HG03095 (cell line): ENCODE measurements at regions not wholly inside any gene's neighbourhood (a gene's known extent, or its start where the extent isn't known, plus 50 kb on each side); places are given as distances from the start of the nearest gene placed in this dataset.
A peak's percentile ranks its signal among the peaks of the same experiment; 100 is the strongest.

Experiments used
- ATAC-seq: cut with Tn5 transposase; IDR thresholded peaks from one replicate; pipeline ENCODE4 v1.9.1; 2021; ENCODE audit warnings: moderate library complexity; ENCODE audit not compliant: unreplicated experiment

DNA sequence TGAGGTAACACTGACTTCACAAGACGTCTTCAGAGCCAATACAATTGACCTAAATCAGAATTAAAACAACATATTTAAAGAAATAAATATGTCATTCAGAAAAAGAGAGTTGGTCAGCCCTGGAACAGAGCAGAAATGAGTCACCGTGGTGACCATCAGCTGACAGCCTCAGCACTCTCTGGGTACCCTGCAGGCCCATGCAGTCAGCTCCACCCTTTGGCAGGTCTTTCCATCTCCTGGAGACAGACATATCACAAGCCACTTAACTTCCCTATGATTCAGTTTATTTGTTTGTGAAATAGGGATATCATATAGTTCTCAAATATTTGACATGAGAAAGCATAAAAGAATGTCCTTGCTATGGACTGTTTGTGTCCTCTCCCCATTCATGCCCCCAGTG, 151.6 kb upstream of the MEF2C start:
- no peak for ATAC-seq

DNA sequence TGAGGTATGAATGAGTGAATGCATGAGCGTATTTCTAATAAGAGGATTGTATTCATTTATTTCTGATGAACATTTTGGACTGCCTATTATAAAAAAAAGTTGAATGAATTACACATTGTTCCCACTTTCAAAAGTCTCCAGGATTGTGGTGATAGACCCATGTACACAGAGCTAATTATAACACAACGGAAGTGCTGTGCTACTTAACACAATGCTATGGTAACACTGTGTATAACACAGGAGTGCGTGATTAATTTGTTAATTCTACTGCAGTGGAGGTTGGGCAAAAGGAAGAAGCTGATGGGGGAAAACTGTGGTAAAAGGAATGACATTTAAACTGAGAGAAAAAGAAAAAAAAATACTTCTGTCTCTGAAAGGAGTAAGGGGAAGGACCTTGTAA, 147.8 kb upstream of the MEF2C start:
- no peak for ATAC-seq

DNA sequence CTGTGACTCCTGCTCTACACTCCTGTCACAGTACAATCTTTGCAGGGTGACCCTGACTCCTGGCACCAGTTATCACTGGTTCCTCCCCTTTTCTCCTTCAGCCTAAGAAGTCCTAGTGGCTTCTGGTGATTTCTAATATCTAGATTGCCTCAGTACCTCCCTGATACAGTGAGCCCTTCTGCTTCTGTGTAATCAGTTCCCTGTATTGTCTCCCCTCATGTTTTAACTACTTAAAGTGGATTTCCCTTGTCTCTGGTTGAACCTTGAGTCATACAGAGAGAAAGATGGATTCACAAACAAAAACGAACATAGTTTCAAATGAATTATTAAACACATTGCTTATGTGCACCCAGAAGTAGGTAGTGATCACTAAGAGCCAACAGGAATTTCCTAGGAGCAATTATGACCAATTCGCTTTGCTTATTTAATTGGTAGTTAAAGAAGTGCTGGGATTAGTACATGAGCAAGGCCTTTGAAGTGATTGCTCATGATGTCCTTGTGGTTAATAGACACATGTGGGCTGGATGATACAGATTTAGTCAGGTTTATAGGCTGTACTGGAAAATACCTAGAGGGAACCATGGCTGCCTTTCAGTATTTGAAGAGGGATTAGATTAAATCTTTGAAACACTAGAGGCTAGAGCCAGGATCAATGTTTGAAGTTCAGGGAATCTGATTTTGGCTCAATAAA, 145.8 kb upstream of the MEF2C start:
- ATAC-seq: no peak

DNA sequence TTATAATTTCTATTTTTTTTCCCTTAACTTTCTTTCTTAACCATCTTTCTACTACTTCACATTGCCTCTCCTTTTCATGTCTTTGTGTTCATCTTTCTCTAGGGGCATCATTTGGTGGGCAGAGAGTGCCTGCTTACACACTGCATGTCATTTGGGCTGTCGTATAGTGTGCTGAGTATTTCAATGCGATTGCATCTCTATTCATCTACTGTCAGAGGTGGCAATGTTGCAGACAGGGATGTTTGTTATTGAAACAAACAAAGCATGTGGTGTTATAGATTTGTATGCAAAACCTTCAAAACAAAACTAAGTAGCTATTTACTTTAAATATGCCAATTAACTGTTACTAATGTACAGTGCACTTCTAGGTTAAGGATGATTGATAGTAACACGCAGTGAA, 141.1 kb upstream of the MEF2C start:
- ATAC-seq: no peak

DNA sequence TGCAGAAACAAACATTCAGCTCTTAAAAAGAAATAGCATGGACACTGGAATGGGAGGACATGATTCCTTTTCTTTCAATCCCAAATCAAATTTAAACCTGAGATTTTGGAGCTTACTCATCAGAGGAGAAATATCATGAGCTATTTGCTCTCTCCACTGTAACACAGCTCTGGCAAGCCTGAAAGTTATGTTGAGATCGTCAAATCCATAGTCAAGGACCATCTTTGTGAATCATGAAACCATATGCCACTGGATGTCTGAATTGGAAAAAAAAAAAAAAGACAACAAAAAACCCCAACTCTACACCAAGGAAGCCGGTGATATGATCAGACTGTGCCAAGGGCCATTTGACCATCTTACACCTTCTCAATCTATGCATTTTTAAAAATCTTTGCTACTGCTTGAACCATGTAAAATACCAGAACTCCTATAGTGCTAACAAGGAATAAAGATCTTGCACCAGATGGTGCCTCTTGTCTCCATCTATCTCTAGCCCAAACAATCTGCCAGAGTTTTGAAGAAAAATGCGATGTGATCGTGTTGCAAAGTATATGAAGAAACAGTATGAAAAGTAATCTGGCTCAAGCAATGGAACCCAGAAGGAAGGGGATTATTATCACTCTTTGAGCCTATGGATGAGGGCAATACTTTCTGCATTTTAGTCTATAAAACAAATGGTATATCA, 138.1 kb upstream of the MEF2C start:
- no peak for ATAC-seq

GRCh38 chr5:89016741-89017303, 133.8 kb upstream of the MEF2C start:
- no peak for ATAC-seq

DNA sequence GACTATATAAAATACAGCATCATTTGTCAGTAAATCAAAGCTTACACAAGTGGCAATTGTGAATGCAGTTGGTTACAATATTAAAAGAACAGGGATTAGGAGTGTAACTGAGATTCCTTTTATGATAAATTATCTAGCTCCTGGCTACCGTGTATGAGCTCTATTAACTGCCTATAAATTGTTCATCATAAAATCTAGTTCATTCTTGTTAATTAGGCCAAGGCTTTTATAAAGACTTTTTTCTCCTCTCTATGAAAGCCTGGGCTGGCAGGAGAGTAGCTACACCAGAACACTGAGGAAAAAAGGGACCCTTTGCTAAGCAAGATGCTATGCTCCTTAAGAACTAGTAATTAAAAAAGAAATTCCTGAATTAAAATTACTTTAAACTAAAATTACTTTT, 132.4 kb upstream of the MEF2C start:
- no peak for ATAC-seq

- ATAC-seq: no peak
Measured at GRCh38 chr5:89011778-89012711, 129.1 kb upstream of the MEF2C start.

- ATAC-seq: no peak
Measured at GRCh38 chr5:89010512-89010911, 127.5 kb upstream of the MEF2C start.

DNA sequence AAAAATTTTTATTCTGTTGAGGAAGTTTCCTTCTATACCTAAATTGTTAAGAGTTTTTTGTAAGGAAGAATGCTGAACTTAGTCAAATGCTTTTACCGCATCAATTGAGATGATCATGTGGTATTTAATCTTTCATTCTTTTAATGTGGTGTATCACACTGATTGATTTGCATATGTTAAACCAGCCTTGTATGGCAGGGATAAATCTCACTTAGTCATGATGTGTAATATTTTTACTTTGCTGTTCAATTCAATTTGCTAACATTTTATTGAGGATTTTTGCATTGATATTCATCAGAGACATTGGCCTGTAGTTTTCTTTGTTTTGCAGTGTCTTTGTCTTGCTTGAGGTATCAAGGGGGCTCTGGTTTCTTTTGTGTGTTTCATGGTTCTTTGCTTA, 125.3 kb upstream of the MEF2C start:
- no peak for ATAC-seq

GRCh38 chr5:89005990-89006389, 123.0 kb upstream of the MEF2C start:
- no peak for ATAC-seq

- no peak for ATAC-seq
Measured at GRCh38 chr5:89004379-89004778, 121.4 kb upstream of the MEF2C start.

GRCh38 chr5:89003563-89004036, 120.6 kb upstream of the MEF2C start:
- no peak for ATAC-seq

GRCh38 chr5:88999853-89000252, 116.9 kb upstream of the MEF2C start:
- ATAC-seq: no peak

GRCh38 chr5:88997937-88998336, 115.0 kb upstream of the MEF2C start:
- no peak for ATAC-seq

DNA sequence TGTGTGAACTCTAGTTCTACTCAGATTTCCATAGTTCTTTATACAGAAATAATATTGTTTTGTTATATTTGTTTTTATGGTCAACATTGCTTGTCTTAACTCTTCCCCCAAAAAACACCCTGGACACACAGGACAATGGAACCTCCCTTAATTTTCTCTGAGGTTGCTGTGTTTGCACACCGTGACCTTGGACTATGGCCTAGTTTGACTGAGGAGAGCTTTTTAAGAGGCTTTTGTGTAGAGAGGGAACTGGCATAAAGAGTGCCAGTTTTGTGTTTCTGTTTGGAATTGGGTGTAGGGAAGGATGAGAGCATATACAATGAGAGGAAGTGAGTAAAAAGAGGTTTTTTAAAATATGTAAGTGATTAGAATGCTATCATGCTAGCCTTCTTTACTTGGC, 101.1 kb upstream of the MEF2C start:
- ATAC-seq: no peak

DNA sequence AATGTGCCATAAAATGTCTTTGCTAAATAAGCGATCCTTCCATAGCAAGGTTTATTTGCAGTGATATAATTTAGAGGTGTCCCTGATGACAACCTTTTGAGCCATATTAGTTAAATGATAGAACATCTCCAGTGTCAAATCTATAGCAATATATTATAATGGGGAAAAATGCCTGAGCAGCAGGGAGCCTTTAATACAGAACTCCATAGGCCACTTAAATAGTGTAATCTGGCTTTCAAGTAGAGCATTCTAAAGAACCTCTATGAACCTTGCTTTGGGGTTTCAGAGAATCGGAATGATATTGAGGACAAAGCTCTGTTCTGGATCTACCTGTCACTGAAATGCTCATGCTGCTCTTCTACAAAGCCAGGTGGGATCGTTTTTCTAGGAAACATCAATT, 96.7 kb upstream of the MEF2C start:
- ATAC-seq: no peak

DNA sequence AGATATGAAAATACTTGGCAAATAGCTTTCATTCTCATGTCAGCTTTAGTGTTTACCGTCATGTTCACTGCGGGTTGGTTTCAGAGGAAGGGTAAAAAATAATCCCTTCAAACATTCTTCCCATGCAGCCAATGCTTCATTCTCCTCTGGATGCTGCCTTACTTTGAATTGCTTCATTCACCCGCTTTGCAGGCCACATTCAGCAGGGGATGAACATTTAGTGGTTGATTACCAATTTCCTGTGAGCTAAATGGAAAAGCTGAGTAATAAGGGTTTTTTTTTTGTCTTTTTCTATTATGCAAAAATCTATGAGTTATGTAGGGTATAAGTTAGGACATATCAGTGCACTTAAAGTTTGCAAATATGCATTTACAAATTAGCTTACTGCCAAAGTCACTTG, 96.3 kb upstream of the MEF2C start:
- peak; percentile 61 for ATAC-seq

- no peak for ATAC-seq
Measured at GRCh38 chr5:88976914-88977313, 93.9 kb upstream of the MEF2C start.

DNA sequence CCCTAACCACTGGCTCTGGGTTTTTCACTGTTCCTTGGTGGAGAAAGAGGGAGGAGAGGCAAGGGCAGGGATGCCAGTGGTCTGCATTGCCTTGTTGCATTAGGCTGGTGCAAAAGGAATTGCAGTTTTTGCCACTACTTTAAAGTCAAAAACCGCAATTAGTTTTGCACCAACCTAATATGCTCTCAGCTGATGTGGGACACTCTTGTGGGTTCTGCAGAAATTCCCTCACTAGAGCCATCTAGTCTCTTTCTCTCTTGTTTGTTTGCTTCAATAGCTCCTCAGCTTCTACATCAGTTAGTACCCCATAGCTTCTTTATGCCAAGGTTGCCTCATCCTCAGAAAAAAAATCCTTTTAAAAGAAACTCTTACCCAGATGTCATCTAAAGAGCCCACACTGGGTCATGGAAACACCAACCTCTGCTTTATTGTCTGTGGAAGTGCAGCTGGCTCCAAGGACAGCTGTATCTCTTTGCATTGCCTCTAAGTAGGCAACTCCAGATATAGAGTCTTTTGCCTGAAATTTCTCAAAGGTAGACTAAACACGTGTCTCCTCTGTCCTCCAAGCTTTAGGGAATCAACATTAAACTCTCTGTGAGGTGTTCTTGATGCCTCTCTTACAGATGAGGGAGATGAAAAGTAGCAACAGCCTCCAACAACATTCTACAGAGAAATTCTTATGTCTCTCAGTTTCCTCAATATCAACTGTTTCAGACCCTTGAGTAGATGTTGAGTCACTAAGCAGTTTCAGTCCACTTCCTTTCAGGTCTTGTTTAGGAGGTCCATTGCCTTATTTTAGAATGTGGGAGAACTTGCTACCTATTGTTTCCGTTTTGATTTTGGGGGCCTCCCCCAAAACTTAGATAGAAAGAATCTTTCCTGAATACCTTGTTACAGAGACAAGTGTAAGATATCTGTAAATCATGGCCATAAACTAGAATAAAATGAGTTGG, 84.9 kb upstream of the MEF2C start:
- peak; percentile 88 for ATAC-seq
